Urinary bladder (tissue), 3 donors: ENCODE measurements at regions not wholly inside any gene's neighbourhood (a gene's known extent, or its start where the extent isn't known, plus 50 kb on each side); places are given as distances from the start of the nearest gene placed in this dataset.

Source experiments
- DNase-seq: peaks from one replicate; pipeline ENCODE4 v3.0.0-alpha.2; 2015; ENCODE audit errors: extremely low spot score
- H3K27ac ChIP-seq: one replicate; pipeline ENCODE4 v1.5.1; 2013; ENCODE audit warnings: low read depth, mild to moderate bottlenecking, moderate library complexity
- H3K36me3 ChIP-seq: one replicate; pipeline ENCODE4 v1.6.1; 2013; ENCODE audit warnings: mild to moderate bottlenecking, moderate library complexity; ENCODE audit not compliant: insufficient read depth
- H3K4me1 ChIP-seq: one replicate; pipeline ENCODE4 v1.6.1; 2013; ENCODE audit warnings: mild to moderate bottlenecking, moderate library complexity; ENCODE audit not compliant: insufficient read depth
- H3K4me3 ChIP-seq: one replicate; pipeline ENCODE4 v1.5.1; 2013; ENCODE audit warnings: low read depth, low read length
- WGBS: extraction: QIAGEN DNeasy Blood & Tissue Kit; methylation state at CpG from one replicate; pipeline ENCODE4 v1.1.7; 2013; 5-methylcytosine and 5-hydroxymethylcytosine counted together
- donor health status: healthy with polysubstance abuse.
- donor health status: healthy.

DNA sequence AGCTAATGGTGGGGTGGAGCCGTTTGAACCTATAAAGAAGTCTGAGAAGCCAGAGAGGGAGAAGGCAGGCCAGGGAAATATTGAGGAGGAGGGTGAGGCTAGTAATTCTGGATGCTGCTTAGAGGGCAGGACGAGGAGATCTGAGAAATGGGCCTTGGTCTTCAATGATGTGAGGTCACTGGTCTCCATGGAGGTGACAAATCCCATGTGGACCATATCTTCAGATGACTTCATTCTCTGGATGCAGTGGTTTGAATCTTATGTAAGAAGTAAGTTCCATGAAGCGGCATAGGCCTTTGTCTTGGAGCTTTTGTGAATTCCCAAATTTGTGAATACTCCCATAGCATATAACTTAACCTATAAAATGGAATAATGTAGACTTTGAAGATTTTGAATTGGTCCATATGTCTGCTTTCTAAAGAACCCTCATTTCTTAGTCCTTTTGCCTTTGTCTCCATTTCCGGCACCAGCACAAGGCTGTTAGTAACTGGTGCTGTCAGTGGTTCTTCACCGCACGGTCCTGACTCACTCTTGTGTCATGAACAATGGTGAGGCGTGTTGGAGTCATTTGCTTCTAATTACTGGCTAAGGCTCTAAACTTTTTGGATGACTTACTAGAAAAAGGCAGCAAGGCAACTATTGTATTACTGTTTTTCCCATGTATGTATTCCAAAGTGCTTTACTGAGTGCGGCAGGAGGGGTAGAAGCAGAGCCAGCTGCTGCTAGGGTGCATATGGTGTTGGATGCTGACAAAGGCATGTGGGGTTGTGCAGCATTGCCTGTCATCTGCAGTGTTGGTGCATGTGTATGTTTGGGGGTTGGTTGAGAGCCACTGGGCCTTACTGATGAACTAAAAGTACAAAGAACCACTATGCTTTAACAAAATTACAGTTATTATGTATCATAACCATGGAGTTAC, 279.3 kb upstream of the C2CD4B start:
- DNase-seq: no peak
- H3K27ac ChIP-seq: no peak overlapping the region

DNA sequence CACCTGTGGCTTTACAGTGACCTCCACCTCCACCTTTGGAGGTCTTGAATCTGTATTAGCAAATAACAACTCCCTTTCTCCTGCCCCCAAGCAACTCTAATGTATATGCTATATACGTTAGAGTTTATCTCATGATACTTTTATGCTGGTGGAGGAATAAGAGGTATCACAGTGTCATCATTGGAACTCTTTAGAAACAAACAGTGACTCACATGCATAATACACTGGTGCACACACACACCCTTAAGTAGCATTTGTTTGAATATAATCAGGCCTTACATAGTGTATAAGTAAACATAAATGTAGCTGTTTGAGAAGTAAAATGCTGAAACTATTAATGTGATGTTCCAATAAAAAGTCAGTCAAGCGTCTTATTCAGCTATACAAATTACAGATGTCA, 280.2 kb upstream of the C2CD4B start:
- H3K4me1 ChIP-seq: no peaks in the 10 kb centered on the region
- 87% methylated on average over 2 of the region's 2 CpGs for WGBS
- no peak overlapping the region for H3K27ac ChIP-seq
- DNase-seq: no peak
- no peaks in the 10 kb centered on the region for H3K36me3 ChIP-seq
- H3K4me3 ChIP-seq: no peak overlapping the region

More for the DNA sequence above, 279.3 kb upstream of the C2CD4B start:
- Histone ChIP-seq H3K4me3 (no peak overlapping the region), H3K36me3 (no peaks in the 10 kb centered on the region), H3K4me1 (no peaks in the 10 kb centered on the region)
- WGBS: 82% methylated on average over 8 of the region's 8 CpGs

DNA sequence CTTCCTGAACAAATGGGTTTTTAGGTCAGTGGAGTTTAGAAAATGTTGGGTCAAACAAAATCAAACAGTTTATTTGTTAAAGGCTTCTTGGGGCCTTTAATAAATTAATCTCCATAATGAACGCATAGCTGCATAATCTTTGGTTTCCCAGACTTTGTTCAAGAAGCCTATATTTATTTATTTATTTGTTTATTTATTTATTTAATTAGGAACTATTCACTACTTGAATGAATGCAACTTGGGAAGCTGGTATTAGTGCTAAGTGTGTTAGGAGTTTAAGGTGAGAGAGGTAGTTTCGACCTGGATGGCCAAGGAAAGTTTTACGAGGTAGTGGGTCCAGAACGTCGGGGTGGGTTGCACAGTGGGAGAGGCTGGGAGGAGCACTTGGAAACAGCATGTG, 281.9 kb upstream of the C2CD4B start:
- Histone ChIP-seq H3K36me3 (no peaks in the 10 kb centered on the region), H3K4me3 (no peak overlapping the region), H3K4me1 (no peaks in the 10 kb centered on the region), H3K27ac (no peak overlapping the region)
- WGBS: 89% methylated on average over 5 of the region's 5 CpGs
- DNase-seq: no peak

DNA sequence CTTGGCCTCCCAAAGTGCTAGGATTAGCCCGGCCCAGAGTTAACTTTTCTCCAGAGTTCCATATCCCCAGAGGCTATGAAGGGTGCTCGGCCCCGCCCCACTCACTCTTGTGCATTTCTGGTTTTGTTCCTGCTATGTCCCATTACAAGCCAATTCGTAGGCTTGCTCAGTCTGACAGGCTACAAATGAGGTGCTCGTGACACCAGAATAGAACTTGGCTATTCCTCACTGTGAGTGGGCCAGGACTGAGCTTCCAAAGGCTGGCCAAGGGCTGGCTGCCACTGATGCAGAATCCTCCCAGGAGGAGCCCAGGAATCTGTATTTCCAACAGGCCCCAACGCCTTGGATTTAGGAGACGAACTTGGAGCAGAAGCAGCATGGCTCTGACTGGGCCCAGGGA, 282.7 kb upstream of the C2CD4B start:
- Histone ChIP-seq H3K27ac (no peak overlapping the region), H3K4me1 (no peaks in the 10 kb centered on the region)

DNA sequence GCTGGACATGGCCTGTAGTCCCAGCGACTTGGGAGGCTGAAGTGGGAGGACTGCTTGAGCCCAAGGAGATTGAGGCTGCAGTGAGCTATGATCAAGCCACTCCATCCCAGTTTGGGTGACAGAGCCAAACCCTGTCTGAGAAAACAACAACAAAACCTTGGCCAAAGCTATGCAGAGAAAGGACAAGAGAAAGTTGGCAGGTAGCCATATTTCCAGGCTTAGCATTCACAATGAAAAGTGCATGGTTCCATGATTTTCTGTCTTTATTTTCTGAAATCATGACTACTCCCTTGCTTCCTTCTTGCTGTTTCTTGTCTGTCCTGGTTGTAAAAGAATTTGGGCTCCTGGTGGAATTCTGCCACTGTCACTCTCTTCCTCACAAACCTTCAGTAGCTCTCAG, 284.6 kb upstream of the C2CD4B start:
- no peak for DNase-seq

More for the DNA sequence above, 282.7 kb upstream of the C2CD4B start:
- whole genome bisulfite sequencing: 78% methylated on average over 7 of the region's 7 CpGs
- DNase-seq: no peak
- Histone ChIP-seq H3K36me3 (no peaks in the 10 kb centered on the region), H3K4me3 (no peak overlapping the region)

DNA sequence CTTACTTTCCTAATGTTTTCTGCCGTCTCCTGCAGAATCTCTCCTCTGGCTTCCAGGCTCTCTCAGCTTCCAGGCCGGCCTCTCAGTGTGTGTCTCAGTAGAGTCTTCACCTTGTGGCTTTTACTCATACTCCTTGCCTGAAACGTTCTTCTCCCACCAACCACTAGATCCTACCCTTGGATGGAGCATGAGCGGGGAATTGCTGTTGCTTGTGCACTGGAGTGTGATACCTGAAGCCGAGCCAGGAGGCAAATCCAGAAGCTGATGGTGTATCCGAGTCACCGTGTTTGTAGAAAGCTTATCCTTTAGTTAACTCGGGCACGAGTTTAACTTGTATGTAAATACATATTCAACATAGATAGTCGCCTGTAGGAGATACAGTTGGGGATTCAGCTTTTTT, 285.0 kb upstream of the C2CD4B start:
- Histone ChIP-seq H3K27ac (no peak overlapping the region), H3K36me3 (no peaks in the 10 kb centered on the region), H3K4me3 (no peak overlapping the region), H3K4me1 (no peaks in the 10 kb centered on the region)
- WGBS: 93% methylated on average over 10 of the region's 10 CpGs
- DNase-seq: no peak

More for the DNA sequence above, 284.6 kb upstream of the C2CD4B start:
- H3K27ac ChIP-seq: no peak overlapping the region
- WGBS: 98% methylated on average over 1 of the region's 1 CpG
- H3K36me3 ChIP-seq: no peaks in the 10 kb centered on the region
- H3K4me1 ChIP-seq: no peaks in the 10 kb centered on the region
- H3K4me3 ChIP-seq: no peak overlapping the region

DNA sequence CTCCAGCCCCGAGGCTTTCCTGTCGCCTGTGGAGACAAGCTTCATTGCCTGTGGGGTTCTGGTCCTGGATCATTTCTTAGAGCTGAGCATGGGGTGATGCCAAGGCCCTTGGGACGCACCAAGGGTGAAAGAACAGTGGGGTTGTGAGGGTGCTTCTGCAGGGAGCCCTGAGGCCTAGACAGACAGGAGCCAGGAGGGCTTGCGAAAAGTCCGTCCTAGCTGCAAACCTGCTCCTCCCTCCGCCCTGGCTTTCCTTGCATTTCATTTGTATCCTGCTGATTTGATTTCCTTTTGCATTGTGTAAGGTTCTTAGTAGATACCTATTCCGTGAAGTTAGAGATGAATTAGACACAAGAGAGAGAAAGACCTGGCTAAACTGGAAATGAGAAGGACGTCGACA, 286.9 kb upstream of the C2CD4B start:
- Histone ChIP-seq H3K4me1 (no peaks in the 10 kb centered on the region), H3K27ac (no peak overlapping the region), H3K36me3 (no peaks in the 10 kb centered on the region), H3K4me3 (no peak overlapping the region)
- DNase-seq: no peak
- WGBS: 86% methylated on average over 9 of the region's 9 CpGs

DNA sequence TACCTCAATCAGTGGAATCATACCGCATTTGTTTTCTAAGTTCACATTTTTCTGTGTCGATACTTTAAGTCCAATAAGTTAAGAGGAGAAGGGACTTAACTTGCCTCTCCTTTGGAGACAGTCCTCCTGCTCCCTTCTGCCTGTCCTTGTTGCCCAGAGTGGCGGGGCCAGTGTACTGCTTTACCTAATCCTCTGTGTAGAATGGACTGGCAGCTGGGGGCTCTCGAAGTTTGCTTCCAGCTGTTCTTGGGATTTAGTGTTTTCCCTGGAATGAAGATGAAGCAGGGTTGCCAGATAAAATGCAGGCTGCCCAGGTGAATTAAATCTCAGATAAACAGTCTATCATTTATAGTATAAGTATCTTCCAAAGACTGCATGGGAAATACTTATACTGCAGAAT, 287.6 kb upstream of the C2CD4B start:
- Histone ChIP-seq H3K4me1 (no peaks in the 10 kb centered on the region), H3K4me3 (no peak overlapping the region), H3K27ac (no peak overlapping the region), H3K36me3 (no peaks in the 10 kb centered on the region)
- WGBS: 65% methylated on average over 4 of the region's 4 CpGs
- DNase-seq: no peak

DNA sequence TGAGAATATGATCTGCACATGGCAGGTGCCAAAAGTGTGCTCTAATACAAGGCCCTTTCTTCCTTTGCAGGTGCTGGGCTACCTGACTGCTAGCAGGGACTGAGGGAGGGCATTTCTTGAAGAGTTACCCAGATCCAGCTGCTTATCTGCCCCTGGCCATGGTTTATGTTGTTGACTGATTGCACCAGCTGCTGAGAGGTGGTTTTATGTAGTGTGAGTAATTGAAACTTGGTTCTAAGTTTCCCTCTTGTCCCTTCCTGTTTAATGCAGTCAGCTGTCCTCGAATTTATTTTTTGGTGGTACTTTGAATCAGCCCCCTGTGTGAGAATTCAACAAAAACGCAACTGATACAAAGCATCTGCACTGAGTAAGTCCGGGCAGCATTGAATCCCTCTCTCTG, 288.3 kb upstream of the C2CD4B start:
- no peaks in the 10 kb centered on the region for H3K4me1 ChIP-seq
- no peak overlapping the region for H3K4me3 ChIP-seq
- H3K36me3 ChIP-seq: no peaks in the 10 kb centered on the region
- WGBS: 58% methylated on average over 3 of the region's 3 CpGs
- H3K27ac ChIP-seq: no peak overlapping the region
- DNase-seq: no peak

DNA sequence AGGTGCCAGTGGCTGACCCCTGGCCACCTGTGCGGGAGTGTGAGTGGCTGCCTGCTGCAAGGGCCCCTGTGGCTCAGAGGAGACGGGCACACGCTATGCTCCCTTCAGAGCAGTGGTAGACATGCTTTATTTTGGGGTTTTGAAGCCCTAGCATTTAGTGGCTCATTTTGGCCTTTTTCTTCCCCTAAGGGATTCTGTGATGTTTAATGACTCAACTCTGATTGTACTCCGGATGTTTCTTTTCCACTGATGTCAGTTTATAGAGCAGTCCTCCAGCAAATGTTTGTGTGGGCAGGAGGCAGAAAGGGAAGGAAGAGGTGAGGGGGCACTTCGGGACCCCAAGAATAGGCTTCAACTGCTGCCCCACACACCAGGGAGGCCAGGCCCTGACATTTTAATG, 288.9 kb upstream of the C2CD4B start:
- Histone ChIP-seq H3K36me3 (no peaks in the 10 kb centered on the region), H3K4me3 (no peak overlapping the region), H3K4me1 (no peaks in the 10 kb centered on the region), H3K27ac (no peak overlapping the region)
- DNase-seq: no peak
- 48% methylated on average over 5 of the region's 5 CpGs for WGBS

DNA sequence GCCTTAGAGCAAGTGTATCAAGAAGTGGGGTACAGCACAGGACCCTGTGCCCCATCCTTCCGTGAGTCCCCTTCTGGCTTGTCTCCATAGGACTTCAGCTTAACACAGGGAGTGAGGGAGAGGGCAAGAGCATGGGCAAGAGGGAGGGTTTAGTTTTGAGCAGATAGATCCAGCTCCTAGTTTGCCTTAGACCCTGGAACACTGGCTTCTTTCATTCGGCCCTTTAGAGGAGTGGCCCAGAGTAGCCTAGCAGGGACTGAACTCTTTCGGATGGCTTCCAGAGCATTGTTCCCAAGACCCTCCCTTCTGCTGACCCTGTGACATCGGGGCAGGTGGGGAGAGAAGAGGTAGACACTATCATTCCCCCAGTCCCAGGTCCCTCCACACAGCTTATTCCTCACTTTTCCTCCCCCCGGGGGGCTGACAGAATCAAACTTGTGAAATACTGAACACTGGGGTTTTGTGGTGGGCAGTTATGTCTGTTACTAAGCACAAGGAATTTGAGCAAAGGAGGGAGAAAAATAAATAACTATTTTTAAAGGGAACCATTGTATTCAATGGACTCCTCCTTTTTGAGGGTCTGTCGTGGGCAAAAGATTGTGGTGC, 289.6 kb upstream of the C2CD4B start:
- Histone ChIP-seq H3K4me3 (no peak overlapping the region), H3K36me3 (no peaks in the 10 kb centered on the region), H3K27ac (no peak overlapping the region), H3K4me1 (no peaks in the 10 kb centered on the region)
- no peak for DNase-seq
- 91% methylated on average over 6 of the region's 6 CpGs for WGBS

DNA sequence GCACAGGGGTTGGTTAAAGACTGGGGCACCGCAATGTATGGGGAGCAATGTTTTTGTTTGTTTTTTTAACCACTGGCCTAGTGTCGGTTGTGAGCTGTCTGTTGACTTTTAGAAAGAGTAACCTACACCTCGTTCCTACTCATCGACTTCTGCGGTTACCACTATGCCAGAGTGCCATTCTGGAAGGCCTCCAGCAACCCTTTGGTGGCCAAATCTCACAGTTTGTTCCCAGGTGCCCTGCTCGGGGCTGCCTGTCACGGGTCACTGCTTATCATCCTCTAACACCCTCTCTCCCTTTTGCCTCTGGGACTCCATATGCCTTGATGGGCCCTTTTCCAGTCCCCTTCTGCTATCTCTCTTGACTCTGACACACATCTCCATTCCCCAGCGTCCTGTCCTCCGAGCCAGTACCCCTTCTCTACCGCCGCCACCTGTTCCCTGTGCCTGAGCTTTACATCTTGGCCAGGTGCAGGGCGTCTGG, 290.4 kb upstream of the C2CD4B start:
- Histone ChIP-seq H3K4me1 (no peaks in the 10 kb centered on the region), H3K4me3 (no peak overlapping the region), H3K36me3 (no peaks in the 10 kb centered on the region), H3K27ac (no peak overlapping the region)
- WGBS: 78% methylated on average over 12 of the region's 12 CpGs
- no peak for DNase-seq

DNA sequence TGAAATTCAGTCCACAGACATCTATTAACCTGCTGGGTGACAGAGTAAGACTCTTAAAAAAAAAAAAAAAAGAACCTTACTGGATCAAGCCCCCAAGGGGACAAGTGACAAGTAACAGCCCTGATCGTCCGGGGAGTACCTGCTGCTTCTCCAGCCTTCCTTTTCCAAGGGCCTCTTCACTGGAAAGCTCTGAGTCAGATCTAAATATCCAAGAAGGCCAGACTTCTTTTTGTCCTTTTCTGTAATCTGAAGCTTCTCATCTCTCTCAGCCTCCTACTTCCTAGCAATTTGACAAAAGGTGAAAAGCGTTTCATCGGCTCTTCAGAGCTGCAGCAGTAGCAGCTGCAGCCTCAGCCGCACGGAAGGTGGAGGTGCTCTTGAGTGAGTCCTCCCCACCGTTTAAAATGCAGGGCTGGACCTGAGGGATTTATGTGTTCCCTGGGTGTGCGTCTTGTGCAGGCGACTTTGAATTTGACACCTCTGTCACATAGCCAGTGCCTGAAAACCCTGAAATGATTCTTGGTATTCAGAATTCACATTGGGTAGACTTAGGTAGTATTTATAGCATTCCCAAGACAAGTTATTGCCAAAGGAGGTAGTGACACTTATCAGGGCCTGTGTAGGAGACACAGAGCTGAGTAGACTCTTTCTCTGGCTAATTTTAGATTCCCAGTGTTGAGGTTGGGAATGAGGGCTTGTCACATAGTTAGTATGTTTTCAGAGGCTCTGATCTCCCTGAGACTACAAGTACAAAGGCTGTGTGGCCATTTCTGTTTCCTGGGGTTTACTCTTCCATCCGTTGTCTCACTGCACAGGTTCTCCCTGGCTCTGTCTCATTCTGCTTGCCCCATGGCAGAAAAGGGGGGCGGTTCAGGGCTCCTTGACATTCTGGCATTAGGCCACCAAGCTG, 291.2 kb upstream of the C2CD4B start:
- no peak overlapping the region for H3K27ac ChIP-seq
- H3K4me3 ChIP-seq: no peak overlapping the region
- H3K36me3 ChIP-seq: no peaks in the 10 kb centered on the region
- WGBS: 75% methylated on average over 11 of the region's 11 CpGs
- no peaks in the 10 kb centered on the region for H3K4me1 ChIP-seq
- DNase-seq: no peak
